ENCODE measurements at regions not wholly inside any gene's neighbourhood (a gene's known extent, or its start where the extent isn't known, plus 50 kb on each side); places are given as distances from the start of the nearest gene placed in this dataset.

DNA sequence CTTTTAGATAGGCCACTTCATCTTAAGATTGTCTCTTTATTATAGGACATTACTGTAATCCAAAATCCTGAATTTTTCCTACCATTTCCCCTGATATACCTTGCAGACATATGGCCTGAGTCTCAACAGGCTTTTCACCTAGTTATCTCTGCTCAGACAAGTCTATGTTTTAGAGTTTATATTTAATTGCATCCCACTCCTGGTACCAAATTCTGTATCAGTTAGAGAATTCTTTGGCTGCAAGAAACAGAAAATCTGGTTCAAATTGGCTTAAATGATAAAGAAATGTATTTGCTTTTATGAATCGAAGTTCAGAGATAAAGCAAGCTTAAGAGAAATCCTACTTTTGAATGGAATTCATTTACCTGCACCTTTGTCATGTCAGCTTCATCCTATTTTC lies 102.2 kb upstream of the OSMR start:
- H3K36me3 ChIP-seq, result no peaks in the 10 kb centered on the region
- 68 to 71% methylated on average over 1 of the region's 1 CpG for WGBS, 2 donors
- no peak overlapping the region for H3K27ac ChIP-seq
- no peak for DNase-seq
- H3K4me1 ChIP-seq, result no peaks in the 10 kb centered on the region
- no peak for TF ChIP-seq POLR2AphosphoS5 (IDR thresholded peaks at IDR 0.05)
- no peak for TF ChIP-seq POLR2A (IDR thresholded peaks at IDR 0.05)
- no peak for TF ChIP-seq EP300 (IDR thresholded peaks at IDR 0.05)
- TF ChIP-seq, protein P1, sequence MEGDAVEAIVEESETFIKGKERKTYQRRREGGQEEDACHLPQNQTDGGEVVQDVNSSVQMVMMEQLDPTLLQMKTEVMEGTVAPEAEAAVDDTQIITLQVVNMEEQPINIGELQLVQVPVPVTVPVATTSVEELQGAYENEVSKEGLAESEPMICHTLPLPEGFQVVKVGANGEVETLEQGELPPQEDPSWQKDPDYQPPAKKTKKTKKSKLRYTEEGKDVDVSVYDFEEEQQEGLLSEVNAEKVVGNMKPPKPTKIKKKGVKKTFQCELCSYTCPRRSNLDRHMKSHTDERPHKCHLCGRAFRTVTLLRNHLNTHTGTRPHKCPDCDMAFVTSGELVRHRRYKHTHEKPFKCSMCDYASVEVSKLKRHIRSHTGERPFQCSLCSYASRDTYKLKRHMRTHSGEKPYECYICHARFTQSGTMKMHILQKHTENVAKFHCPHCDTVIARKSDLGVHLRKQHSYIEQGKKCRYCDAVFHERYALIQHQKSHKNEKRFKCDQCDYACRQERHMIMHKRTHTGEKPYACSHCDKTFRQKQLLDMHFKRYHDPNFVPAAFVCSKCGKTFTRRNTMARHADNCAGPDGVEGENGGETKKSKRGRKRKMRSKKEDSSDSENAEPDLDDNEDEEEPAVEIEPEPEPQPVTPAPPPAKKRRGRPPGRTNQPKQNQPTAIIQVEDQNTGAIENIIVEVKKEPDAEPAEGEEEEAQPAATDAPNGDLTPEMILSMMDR (IDR thresholded peaks at IDR 0.05), result no peak
- H3K27me3 ChIP-seq, result no peaks in the 10 kb centered on the region
- H3K4me3 ChIP-seq, result no peak overlapping the region
- H3K9me3 ChIP-seq, result peaks cover 0 to 16% (median 9%) of the 10 kb centered on the region in 4 donors
- no peak for ATAC-seq (ENCODE audit: low FRiP score in 2 of 2)

DNA sequence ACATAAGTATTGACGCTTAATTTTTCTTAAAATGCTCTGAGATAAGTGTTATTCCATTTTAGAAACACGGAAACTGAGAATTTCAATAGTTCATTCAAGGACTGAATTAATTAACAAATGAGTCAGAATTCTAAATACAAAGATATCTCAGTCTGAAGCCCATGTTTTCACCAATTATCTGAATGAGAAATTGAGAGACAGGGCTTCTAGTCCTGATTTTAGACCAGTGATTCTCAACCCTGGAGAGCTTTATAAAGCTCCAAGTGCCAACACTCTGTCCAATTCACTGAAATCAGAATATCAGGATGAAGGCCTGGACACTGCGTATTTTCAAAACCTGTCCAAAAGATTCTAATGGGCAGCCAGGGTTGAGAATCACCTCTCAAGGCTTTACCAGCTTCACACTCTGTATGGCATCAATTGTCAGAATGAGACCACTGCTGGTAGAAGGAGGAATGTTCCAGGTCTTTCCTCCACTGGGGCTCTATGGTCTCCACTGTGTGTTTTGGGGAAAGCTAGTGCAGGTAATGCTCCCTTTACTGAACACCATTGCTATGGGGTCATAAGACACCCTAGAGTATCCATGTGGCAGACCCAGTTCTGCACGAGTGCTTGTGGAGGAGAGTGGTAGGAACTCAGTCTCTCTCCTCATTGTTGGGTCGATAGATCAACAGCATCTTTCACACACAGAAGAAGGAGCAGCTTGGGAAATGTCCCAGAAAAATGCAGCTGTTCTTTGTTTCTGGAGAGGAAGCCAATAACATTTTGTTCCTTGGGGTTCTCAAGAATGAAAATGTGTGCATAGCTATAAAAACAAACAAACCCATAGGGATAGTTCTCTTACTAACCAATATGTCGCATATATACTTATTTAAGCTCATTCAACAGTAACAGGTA lies 99.7 kb upstream of the OSMR start:
- Histone ChIP-seq H3K36me3 (no peaks in the 10 kb centered on the region), H3K4me1 (no peaks in the 10 kb centered on the region), H3K4me3 (no peak overlapping the region), H3K27me3 (no peaks in the 10 kb centered on the region), H3K9me3 (peaks cover 0 to 16% (median 9%) of the 10 kb centered on the region in 4 donors), H3K27ac (no peak overlapping the region)
- ATAC-seq (ENCODE audit: low FRiP score in 2 of 2), result no peak
- 79 to 80% methylated on average over 6 of the region's 6 CpGs for WGBS, 2 donors
- DNase-seq, result no peak
- TF ChIP-seq POLR2AphosphoS5 (IDR thresholded peaks at IDR 0.05) (no peak), EP300 (IDR thresholded peaks at IDR 0.05) (no peak)

DNA sequence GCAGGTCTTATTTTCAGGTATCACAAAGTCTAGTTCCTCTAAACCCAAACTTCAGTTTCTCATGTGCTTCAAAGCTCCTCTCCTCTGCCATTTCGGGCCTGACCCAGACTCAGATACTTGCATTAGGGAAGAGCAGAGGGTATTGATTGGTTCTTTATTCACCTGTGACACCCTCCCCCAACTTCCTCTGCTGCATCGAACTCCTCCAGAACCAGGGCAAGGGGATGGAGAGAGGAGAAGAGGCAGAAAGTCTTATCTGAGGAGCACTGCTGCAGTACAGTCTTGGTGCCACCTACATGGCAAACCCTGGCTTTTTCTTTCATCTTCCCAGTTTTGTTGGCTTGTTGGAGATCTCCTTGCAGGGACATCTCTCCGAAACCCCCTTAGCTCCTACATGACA lies 96.0 kb upstream of the OSMR start:
- TF ChIP-seq POLR2AphosphoS5 (IDR thresholded peaks at IDR 0.05), result no peak
- TF ChIP-seq, protein P1 (IDR thresholded peaks at IDR 0.05), result no peak
- no peak for TF ChIP-seq POLR2A (IDR thresholded peaks at IDR 0.05)
- no peak for TF ChIP-seq EP300 (IDR thresholded peaks at IDR 0.05)
- no peak overlapping the region for H3K4me3 ChIP-seq
- H3K4me1 ChIP-seq, result no peaks in the 10 kb centered on the region
- no peak overlapping the region for H3K27ac ChIP-seq
- no peaks in the 10 kb centered on the region for H3K36me3 ChIP-seq
- DNase-seq (no peak), ATAC-seq (ENCODE audit: low FRiP score in 2 of 2) (no peak)
- WGBS, 2 donors, result 74 to 85% methylated on average over 3 of the region's 3 CpGs
- no peaks in the 10 kb centered on the region for H3K27me3 ChIP-seq
- no peaks in the 10 kb centered on the region for H3K9me3 ChIP-seq

DNA sequence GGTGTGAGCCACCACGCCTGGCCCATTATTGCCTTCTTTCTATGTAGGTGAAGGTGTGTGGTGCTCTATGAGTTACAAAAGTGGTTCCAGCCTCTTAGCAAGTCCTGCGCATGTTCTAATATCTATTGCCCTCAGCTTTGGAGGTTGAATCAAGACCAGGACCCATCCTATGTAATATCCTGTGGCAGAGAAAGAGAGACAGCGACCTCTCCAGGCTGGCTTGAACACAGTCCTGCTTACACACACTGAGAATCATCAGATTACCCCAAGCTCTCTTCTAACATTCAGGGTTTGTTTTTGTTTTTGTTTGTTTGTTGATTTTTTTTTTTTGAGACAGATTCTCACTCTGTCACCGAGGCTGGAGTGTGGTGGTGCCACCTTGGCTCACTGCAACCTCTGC lies 94.7 kb upstream of the OSMR start:
- H3K4me1 ChIP-seq, result no peaks in the 10 kb centered on the region
- H3K27me3 ChIP-seq, result no peaks in the 10 kb centered on the region
- 80 to 90% methylated on average over 4 of the region's 4 CpGs for WGBS, 2 donors
- TF ChIP-seq, protein P1 (IDR thresholded peaks at IDR 0.05), result no peak
- no peak for TF ChIP-seq POLR2A (IDR thresholded peaks at IDR 0.05)
- no peak for TF ChIP-seq EP300 (IDR thresholded peaks at IDR 0.05)
- H3K36me3 ChIP-seq, result no peaks in the 10 kb centered on the region
- no peaks in the 10 kb centered on the region for H3K9me3 ChIP-seq
- no peak overlapping the region for H3K27ac ChIP-seq
- no peak overlapping the region for H3K4me3 ChIP-seq
- DNase-seq, result no peak
- ATAC-seq (ENCODE audit: low FRiP score in 2 of 2), result no peak

DNA sequence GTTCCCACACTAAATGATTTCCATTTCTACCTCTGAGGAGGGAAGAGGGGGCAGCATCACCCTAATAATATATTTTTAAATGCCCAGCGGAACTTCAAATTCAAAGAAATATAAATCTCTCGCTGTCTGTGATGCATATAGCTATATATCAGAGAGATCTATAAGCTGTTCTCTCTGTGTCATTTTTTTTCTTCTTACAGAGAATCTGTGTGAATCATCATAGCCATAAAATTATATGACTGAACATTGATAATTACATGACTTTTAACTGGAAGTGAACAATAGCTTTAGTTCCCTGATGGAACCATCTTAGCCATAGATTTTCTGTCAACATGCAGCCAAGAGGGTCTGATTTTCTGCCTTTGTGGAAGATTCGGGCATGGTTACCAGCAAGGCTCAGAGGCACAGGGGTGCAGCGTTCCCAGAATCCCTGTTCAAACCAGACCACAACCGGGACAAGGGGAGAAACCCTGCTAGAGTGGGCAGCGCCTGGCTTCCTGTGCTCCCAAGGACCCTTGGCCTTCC lies 93.7 kb upstream of the OSMR start:
- TF ChIP-seq EP300 (IDR thresholded peaks at IDR 0.05) (no peak), POLR2AphosphoS5 (IDR thresholded peaks at IDR 0.05) (no peak), POLR2A (IDR thresholded peaks at IDR 0.05) (no peak)
- TF ChIP-seq, protein P1 (IDR thresholded peaks at IDR 0.05), result no peak
- no peak overlapping the region for H3K27ac ChIP-seq
- 91 to 96% methylated on average over 4 to 6 of the region's 6 CpGs for WGBS, 2 donors
- ATAC-seq (ENCODE audit: low FRiP score in 2 of 2), result no peak
- H3K27me3 ChIP-seq, result no peaks in the 10 kb centered on the region
- no peaks in the 10 kb centered on the region for H3K36me3 ChIP-seq
- no peak overlapping the region for H3K4me3 ChIP-seq
- no peaks in the 10 kb centered on the region for H3K9me3 ChIP-seq
- no peak for DNase-seq
- no peaks in the 10 kb centered on the region for H3K4me1 ChIP-seq

Measured in upper lobe of left lung (tissue), 6 donors.